Activated CD8-positive, alpha-beta memory T cell treated with anti-CD3 and anti-CD28 coated beads, Interleukin-2, amount 10 ng/mL, durations not matched to agents 7 days and 5 days (primary cell): ENCODE measurements at regions not wholly inside any gene's neighbourhood (a gene's known extent, or its start where the extent isn't known, plus 50 kb on each side); places are given as distances from the start of the nearest gene placed in this dataset.

Experiments
- ATAC-seq: fragments of 150-1000 bp; cut with Tn5 transposase; one replicate; pipeline ENCODE4 v1.10.0; 2021; ENCODE audit warnings: moderate library complexity
- CTCF ChIA-PET: fragments of 350-600 bp; sonication (Branson Sonifier 250); formaldehyde crosslinking; loops from one replicate; lab custom pipeline; 2021; ENCODE audit warnings: antibody characterized with exemption; lab: Charles Lee
- DNase-seq: peaks from one replicate; pipeline ENCODE4 v3.0.0-alpha.2; 2020
- H3K27ac Mint-ChIP-seq: one replicate; pipeline ENCODE4 v1.8.0; 2021; ENCODE audit warnings: mild to moderate bottlenecking, mixed read lengths
- H3K27me3 Mint-ChIP-seq: one replicate; pipeline ENCODE4 v1.8.0; 2021; ENCODE audit warnings: mixed read lengths
- H3K36me3 Mint-ChIP-seq: one replicate; pipeline ENCODE4 v1.8.0; 2021; ENCODE audit warnings: mild to moderate bottlenecking, mixed read lengths
- H3K4me1 Mint-ChIP-seq: one replicate; pipeline ENCODE4 v1.8.0; 2021; ENCODE audit warnings: mixed read lengths
- H3K4me3 Mint-ChIP-seq: one replicate; pipeline ENCODE4 v1.8.0; 2021; ENCODE audit warnings: mild to moderate bottlenecking, moderate library complexity, mixed read lengths
- H3K9me3 Mint-ChIP-seq: one replicate; pipeline ENCODE4 v1.8.0; 2022; ENCODE audit warnings: low read depth, mixed read lengths

DNA sequence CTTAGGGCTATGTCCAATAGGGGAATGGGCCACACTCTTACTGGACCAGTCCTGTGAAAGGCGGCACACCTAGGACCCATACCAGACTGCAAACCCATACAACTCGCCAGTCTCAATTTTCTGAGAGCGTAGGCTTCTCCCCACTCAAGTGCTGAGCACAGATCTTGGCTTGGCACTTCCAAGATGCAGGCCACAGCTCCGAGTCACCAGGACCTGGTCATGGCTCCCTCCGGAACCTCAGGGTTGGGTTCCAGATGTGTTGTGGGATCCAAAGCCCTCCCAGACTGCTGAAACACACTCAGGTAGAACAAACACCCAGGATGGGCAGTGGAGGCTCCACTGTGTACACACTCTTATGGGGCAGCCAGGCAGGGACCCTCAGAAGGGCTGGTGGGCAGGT, 103.3 kb downstream of the TMEM144 start:
- CTCF ChIA-PET: no interaction called here
- Mint-ChIP-seq H3K4me1 (no peaks in the 10 kb centered on the region), H3K4me3 (no peak overlapping the region), H3K36me3 (no peaks in the 10 kb centered on the region), H3K27me3 (no peaks in the 10 kb centered on the region), H3K9me3 (no peaks in the 10 kb centered on the region), H3K27ac (no peak overlapping the region)
- ATAC-seq: no peak
- DNase-seq: no peak

DNA sequence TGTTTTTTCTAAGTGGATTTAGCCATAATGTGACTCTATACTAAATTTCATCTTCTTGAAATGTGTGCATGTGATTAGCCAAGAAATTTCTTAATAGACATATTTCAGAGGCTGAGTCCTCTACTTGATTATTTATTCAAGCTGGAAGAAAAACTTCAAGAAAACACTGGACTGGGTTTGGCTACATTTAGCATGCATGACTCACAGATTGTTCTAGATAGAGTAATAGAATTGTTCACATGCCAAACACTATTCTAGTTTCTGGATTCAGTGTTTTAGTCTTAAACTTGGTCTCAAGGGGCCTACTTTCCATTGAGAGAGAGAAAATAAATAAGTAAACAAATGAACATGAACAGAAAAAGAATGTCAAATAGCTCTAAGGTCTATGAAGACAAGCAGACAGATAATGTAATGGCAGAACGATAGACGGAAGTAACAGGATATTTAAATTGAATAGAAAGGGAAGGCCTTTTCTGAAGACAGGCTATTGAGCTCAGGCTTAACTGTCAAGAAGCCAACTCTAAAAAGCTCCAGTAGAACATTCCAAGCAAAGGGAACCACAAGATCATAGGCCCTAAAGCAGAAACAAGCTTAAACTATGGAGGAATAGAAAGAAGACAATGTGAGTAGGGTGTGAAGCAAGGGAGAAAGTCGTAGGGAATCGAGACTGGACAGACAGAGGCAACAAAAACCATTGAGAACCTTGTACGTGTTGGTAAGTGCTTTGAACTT, 104.6 kb downstream of the TMEM144 start:
- Mint-ChIP-seq H3K9me3 (no peaks in the 10 kb centered on the region), H3K27ac (no peak overlapping the region), H3K4me3 (no peak overlapping the region), H3K36me3 (no peaks in the 10 kb centered on the region), H3K27me3 (no peaks in the 10 kb centered on the region), H3K4me1 (no peaks in the 10 kb centered on the region)
- CTCF ChIA-PET: no interaction called here
- ATAC-seq: no peak
- no peak for DNase-seq

DNA sequence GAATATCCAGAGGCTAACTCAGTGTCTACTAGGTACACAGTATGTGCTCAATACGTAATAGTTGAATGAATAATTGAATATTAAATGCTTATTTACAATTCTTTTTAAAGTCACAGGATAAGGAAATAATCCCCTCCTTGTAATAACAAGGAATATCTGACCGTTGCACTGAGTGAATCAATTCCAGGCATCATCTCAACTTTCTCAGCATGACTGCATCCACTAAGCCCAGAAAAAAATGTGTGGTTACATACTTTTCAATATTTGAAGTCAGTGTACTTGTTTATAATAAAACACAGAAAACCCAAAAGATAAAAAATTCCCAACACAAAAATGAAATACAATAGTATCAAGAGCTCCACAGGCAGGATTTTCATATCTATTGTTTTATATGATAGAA, 105.4 kb downstream of the TMEM144 start:
- H3K36me3 Mint-ChIP-seq: no peaks in the 10 kb centered on the region
- H3K9me3 Mint-ChIP-seq: no peaks in the 10 kb centered on the region
- H3K27ac Mint-ChIP-seq: no peak overlapping the region
- no peak for DNase-seq
- no peak overlapping the region for H3K4me3 Mint-ChIP-seq
- no peak for ATAC-seq
- H3K27me3 Mint-ChIP-seq: no peaks in the 10 kb centered on the region
- CTCF ChIA-PET: no interaction called here
- no peaks in the 10 kb centered on the region for H3K4me1 Mint-ChIP-seq

DNA sequence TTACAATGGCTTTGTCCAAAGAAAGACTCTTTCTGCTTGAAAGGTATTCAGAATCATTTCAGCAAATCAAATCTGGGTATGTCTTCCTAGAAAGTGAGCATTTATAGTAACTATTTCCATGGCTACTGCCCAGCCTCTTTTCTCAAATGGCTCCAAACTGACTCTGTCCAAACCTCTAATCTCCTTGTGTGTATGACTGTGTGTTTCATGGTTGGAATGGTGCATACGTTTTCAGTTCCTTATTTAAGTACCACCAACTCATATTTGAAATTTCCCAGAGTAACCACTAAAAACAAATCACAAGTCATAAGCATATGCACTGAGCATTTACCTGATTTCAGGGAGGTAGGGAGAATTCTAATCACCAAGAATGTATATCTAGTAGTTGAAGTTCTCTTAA, 106.0 kb downstream of the TMEM144 start:
- Mint-ChIP-seq H3K9me3 (no peaks in the 10 kb centered on the region), H3K27me3 (no peaks in the 10 kb centered on the region), H3K4me1 (no peaks in the 10 kb centered on the region), H3K27ac (no peak overlapping the region), H3K36me3 (no peaks in the 10 kb centered on the region), H3K4me3 (no peak overlapping the region)
- CTCF ChIA-PET: no interaction called here
- no peak for ATAC-seq
- no peak for DNase-seq

DNA sequence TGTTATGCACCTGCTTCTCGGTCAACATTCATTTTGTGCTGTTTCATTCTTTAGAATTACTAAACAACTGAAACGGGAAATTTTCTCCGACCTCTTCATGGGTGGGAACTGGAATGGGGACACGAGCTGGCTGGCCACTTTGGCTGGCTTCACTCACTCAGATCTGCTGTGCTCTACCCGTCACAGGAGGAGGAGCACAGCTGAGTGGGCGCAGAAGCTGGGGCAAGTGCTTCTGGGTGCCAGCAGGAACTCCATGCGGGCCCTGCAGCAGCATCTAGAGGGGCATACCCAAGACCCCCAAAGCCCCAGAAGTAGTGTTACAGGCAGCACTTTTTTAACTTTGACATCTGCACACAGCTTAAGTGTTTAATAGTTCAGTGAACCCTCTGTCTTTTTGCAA, 109.6 kb downstream of the TMEM144 start:
- Mint-ChIP-seq H3K4me3 (no peak overlapping the region), H3K27me3 (no peaks in the 10 kb centered on the region), H3K9me3 (no peaks in the 10 kb centered on the region), H3K36me3 (no peaks in the 10 kb centered on the region), H3K4me1 (no peaks in the 10 kb centered on the region), H3K27ac (no peak overlapping the region)
- ATAC-seq: no peak
- CTCF ChIA-PET: no interaction called here
- no peak for DNase-seq

DNA sequence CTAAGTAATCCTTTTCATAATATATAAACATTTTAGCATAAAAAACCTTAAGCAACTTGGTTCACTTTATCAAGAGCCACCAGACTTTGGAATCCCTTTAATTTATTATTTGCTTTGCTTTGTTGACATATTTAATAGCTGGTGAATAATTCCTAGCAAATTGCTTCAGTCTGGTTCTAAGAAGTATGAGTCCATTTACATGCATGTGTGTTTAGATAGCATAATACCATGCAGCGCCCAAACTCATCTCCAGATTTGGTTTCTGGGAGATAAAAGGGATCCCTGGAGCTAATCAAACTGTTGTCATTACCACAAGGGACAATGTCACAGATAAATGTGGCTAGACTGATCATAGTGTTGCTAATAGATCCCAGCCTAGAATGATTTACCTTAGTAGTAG, 111.8 kb downstream of the TMEM144 start:
- H3K4me1 Mint-ChIP-seq: no peaks in the 10 kb centered on the region
- H3K36me3 Mint-ChIP-seq: no peaks in the 10 kb centered on the region
- CTCF ChIA-PET: interaction anchor here (0.8 kb wide), 1 partner anchor 9 kb away, joined by 3 read pairs; no protein-coding TSS in a partner anchor
- no peaks in the 10 kb centered on the region for H3K27me3 Mint-ChIP-seq
- H3K27ac Mint-ChIP-seq: no peak overlapping the region
- no peak overlapping the region for H3K4me3 Mint-ChIP-seq
- no peak for DNase-seq
- no peaks in the 10 kb centered on the region for H3K9me3 Mint-ChIP-seq
- ATAC-seq: no peak

DNA sequence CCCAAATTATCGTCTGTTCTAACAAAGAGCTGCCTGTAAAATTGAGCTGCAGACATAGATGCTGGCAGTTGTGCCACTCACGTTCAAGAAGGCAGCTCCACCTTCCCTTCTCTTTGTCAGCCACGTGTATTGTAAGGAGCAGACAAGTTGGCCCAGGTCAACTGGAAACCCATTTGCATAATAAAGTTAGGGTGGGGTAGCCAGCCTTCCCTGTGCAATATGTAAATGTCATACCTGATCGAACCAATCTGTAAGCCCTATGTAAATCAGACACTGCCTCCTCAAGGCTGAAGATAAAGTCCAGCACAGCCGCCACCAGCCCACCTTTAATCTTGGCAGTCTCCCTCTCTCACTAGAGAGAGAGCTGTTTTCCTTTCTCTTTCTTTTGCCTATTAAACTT, 117.2 kb downstream of the TMEM144 start:
- CTCF ChIA-PET: no interaction called here
- H3K4me1 Mint-ChIP-seq: no peaks in the 10 kb centered on the region
- H3K4me3 Mint-ChIP-seq: no peak overlapping the region
- no peak overlapping the region for H3K27ac Mint-ChIP-seq
- H3K27me3 Mint-ChIP-seq: no peaks in the 10 kb centered on the region
- no peak for ATAC-seq
- DNase-seq: no peak
- no peaks in the 10 kb centered on the region for H3K36me3 Mint-ChIP-seq
- H3K9me3 Mint-ChIP-seq: no peaks in the 10 kb centered on the region

DNA sequence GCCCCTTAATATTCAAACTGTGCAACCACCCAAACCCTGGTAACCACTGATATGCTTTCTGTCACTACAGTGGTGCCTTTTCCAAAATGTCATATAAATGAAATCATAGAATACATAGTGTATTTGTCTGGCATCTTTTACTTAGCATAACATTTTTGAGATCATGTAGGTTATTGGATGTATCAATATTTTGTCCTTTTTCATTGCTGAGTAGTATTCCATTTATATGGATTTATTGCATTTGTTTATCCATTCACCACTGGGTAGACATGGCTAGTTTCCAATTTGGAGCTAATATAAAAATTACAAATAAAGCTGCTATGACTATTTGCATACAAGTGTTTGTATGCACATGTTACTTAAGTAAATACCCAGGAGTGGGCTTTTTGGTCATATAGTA, 121.6 kb downstream of the TMEM144 start:
- Mint-ChIP-seq H3K36me3 (no peaks in the 10 kb centered on the region), H3K9me3 (no peaks in the 10 kb centered on the region), H3K4me3 (no peak overlapping the region), H3K4me1 (no peaks in the 10 kb centered on the region), H3K27me3 (no peaks in the 10 kb centered on the region), H3K27ac (no peak overlapping the region)
- DNase-seq: no peak
- CTCF ChIA-PET: no interaction called here
- no peak for ATAC-seq

DNA sequence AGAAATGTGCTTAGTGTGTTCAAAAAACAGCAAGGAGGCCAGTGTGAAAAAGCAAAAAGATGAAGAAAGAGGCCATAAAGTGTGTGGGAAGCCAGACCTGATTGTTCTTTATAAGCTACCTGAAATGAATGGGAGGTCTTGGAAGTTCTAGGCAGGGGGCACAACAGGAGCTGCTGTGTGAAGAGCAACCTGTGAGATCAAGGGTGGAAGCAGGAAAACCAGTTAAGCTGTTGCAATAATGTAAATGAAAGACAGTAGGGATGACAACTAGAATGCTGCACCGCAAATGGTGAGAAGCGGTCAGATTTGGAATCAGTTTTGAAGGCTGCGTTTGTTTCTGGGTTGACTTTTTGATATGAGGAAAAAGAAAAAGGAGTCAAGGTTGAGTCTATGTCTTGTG, 123.5 kb downstream of the TMEM144 start:
- Mint-ChIP-seq H3K36me3 (no peaks in the 10 kb centered on the region), H3K27me3 (no peaks in the 10 kb centered on the region), H3K4me1 (no peaks in the 10 kb centered on the region), H3K27ac (no peak overlapping the region), H3K9me3 (no peaks in the 10 kb centered on the region), H3K4me3 (no peak overlapping the region)
- DNase-seq (no peak), ATAC-seq (no peak)
- CTCF ChIA-PET: no interaction called here

DNA sequence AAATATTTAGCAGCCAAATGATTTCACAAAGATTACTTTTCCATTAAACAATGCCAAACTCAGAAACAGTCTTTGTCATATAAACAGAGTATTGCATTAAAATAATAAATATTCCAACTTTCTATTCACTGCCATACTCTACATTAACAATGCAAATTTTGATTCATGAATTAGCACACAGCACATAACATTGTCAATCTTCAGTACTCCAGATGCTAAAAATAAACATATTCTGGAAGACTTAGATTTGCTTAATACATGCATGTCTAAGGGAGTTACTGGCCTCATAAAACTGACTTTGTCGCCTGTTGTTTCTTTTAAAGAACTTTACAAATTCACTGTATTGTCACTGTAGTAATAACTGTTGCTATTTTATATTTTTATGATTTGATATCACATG, 131.6 kb downstream of the TMEM144 start:
- H3K27me3 Mint-ChIP-seq: no peaks in the 10 kb centered on the region
- CTCF ChIA-PET: no interaction called here
- H3K36me3 Mint-ChIP-seq: no peaks in the 10 kb centered on the region
- H3K4me1 Mint-ChIP-seq: no peaks in the 10 kb centered on the region
- no peak overlapping the region for H3K4me3 Mint-ChIP-seq
- no peaks in the 10 kb centered on the region for H3K9me3 Mint-ChIP-seq
- no peak for DNase-seq
- H3K27ac Mint-ChIP-seq: no peak overlapping the region
- no peak for ATAC-seq

DNA sequence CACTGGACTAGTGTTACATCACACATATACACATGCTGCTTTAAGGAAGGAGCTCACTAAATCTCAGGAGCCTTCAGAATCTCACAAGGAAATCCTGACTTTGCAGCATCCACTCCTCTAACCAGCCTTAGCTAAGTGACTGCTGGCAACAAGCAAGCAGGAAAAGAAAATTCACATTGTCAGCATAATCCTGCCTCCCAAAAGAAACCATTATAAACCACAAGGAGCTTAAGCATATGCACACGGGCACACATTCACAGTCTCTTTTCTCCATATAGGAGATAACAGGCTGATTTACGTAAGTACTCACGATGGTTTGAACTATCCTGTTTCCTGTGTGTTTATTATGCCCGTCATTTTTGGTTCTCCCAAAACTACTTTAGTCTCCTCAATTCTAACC, 136.3 kb downstream of the TMEM144 start:
- Mint-ChIP-seq H3K36me3 (no peaks in the 10 kb centered on the region), H3K27ac (no peak overlapping the region), H3K4me1 (no peaks in the 10 kb centered on the region), H3K27me3 (no peaks in the 10 kb centered on the region), H3K4me3 (no peak overlapping the region), H3K9me3 (no peaks in the 10 kb centered on the region)
- DNase-seq: no peak
- no peak for ATAC-seq
- CTCF ChIA-PET: no interaction called here

DNA sequence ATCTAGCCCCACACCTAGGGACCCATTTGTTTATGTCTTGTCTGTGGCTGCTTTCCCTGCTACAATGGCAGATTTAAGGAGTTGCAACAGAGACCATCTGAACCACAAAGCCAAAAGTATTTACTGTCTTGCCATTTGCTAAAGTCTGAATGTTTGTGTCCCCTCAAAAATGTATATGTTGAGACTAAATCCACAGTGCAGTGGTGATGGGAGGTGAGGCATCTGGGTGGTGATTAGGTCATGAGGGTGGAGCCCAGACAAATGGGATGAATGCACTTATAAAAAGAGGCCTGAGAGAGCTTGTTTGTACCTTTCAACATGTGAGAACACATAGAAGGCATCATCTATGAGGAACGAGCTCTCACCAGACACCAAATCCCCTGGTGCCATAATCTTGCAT, 137.3 kb downstream of the TMEM144 start:
- Mint-ChIP-seq H3K27ac (no peak overlapping the region), H3K36me3 (no peaks in the 10 kb centered on the region), H3K9me3 (no peaks in the 10 kb centered on the region), H3K4me1 (no peaks in the 10 kb centered on the region), H3K27me3 (no peaks in the 10 kb centered on the region), H3K4me3 (no peak overlapping the region)
- no peak for ATAC-seq
- no peak for DNase-seq
- CTCF ChIA-PET: no interaction called here

DNA sequence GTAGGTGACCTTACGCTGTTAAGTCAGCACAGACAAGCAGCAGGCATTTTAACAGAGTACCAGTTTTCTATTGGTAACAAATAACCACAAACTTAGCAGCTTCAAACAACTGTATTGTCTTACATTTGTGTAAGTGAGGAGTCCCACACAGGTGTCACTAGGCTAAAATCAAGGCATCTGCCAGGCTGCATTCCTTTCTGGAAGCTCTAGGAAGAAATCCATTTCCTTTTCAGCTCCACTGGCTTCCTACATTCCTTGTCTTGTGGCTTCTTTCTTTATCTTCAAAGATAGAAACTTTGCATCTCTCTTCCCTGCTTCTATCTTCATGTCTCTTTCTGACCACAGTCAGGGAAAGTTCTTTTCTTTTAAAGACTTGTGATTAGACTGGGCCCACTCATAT, 139.9 kb downstream of the TMEM144 start:
- Mint-ChIP-seq H3K27me3 (no peaks in the 10 kb centered on the region), H3K27ac (no peak overlapping the region), H3K4me3 (no peak overlapping the region), H3K36me3 (no peaks in the 10 kb centered on the region), H3K9me3 (no peaks in the 10 kb centered on the region), H3K4me1 (no peaks in the 10 kb centered on the region)
- no peak for ATAC-seq
- CTCF ChIA-PET: no interaction called here
- no peak for DNase-seq

DNA sequence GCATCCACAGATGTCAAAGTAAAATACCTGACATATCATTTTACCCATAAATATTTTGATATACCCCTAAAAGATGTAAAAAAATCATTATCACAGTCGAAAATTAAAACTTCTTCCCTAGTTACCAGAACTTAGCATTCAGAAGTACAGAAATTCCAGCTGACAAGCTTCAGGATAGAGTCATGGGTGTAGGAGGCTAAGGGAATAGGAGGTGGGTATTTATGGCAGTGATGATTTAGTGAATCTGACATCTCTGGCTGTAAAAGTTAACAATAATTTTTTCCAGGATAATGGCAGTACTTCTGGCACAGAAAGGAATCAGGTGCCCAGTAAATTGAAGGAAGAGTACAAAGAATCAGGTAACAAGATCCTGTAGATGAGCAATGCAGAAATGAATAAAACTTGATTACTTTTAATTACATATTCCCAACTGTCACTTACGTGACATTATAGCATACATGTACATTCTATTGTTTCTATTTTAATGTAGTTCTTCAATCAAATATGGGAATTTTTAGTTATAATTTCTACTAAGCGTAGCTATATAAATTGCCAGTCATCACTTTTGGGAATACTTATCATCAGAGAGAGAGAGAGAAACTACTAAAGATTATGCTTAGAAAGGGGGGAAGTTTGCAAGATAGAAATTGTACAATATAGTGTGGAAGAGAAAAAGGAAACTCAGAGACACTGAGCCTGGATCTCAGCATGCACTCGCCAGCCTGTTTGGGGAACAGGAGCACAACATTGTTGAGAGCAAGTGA, 143.4 kb downstream of the TMEM144 start:
- DNase-seq (no peak), ATAC-seq (no peak)
- no peak overlapping the region for H3K4me3 Mint-ChIP-seq
- CTCF ChIA-PET: no interaction called here
- H3K27me3 Mint-ChIP-seq: no peaks in the 10 kb centered on the region
- no peaks in the 10 kb centered on the region for H3K36me3 Mint-ChIP-seq
- H3K27ac Mint-ChIP-seq: no peak overlapping the region
- H3K9me3 Mint-ChIP-seq: peaks cover 3% of the 10 kb centered on the region
- H3K4me1 Mint-ChIP-seq: no peaks in the 10 kb centered on the region
